ENCODE measurements at regions not wholly inside any gene's neighbourhood (a gene's known extent, or its start where the extent isn't known, plus 50 kb on each side); places are given as distances from the start of the nearest gene placed in this dataset.

GRCh38 chr14:71533390-71533789, 398.8 kb upstream of the RGS6 start:
- H3K4me1 ChIP-seq (ENCODE audit: control insufficient read depth, insufficient read depth, low read length): peaks cover 8% of the 10 kb centered on the region

More at GRCh38 chr14:71533390-71533789, 398.8 kb upstream of the RGS6 start:
- H3K14ac ChIP-seq (replicated peaks; ENCODE audit: low read depth, low read length): no peak overlapping the region
- TF ChIP-seq CEBPB (IDR thresholded peaks at IDR 0.05; ENCODE audit: low read depth, low read length) (no peak), BHLHE40 (IDR thresholded peaks at IDR 0.05; ENCODE audit: low read depth, low read length) (no peak), MAFK (IDR thresholded peaks at IDR 0.05; ENCODE audit: low read depth, low read length) (no peak)
- H3K9me3 ChIP-seq (ENCODE audit: control insufficient read depth, insufficient read depth, low read length): no peaks in the 10 kb centered on the region
- no peaks in the 10 kb centered on the region for H3K27me3 ChIP-seq (ENCODE audit: control insufficient read depth, insufficient read depth, low read length)
- H2AK5ac ChIP-seq (ENCODE audit: low read depth, low read length): no peak overlapping the region
- BruUV-seq (replicated peaks): no TSS peak
- no peak; the same call in none of the 2 replicates for ATAC-seq (ENCODE audit: low read depth)
- no peak overlapping the region for H3K23ac ChIP-seq (ENCODE audit: low read depth, low read length)
- H2BK120ac ChIP-seq (ENCODE audit: low read depth, low read length): no peak overlapping the region
- 80% methylated on average over 1 of the region's 3 CpGs; no CpG with 5 or more reads in 1 of the 2 experiments for WGBS, 2 experiments (ENCODE audit: extremely low coverage in 2 of 2, insufficient read length in 1 of 2)
- POLR2A ChIA-PET (ENCODE audit: unreplicated experiment): no interaction called here
- no peaks in the 10 kb centered on the region; the same call in 1 of the 2 replicates for H3K36me3 ChIP-seq (ENCODE audit: control insufficient read depth, insufficient read depth, low read length)
- H4K5ac ChIP-seq (ENCODE audit: low read depth, low read length): no peak overlapping the region
- peaks cover 5% of the 10 kb centered on the region; the same call in 1 of the 2 replicates for H3K9me1 ChIP-seq (ENCODE audit: insufficient read depth, low read length)
- no peak overlapping the region for H2AK9ac ChIP-seq (replicated peaks; ENCODE audit: low read depth, low read length, poor library complexity)
- H2BK15ac ChIP-seq (ENCODE audit: low read depth, low read length): no peak overlapping the region
- H3K9ac ChIP-seq (ENCODE audit: low read depth, low read length): no peak overlapping the region
- CTCF ChIA-PET: no interaction called here
- peak; percentile 50 for DNase-seq
- H3K18ac ChIP-seq (ENCODE audit: low read depth, low read length): no peak overlapping the region
- no peak overlapping the region for H4K91ac ChIP-seq (ENCODE audit: insufficient read depth, low read depth, low read length)
- in situ Hi-C loops (cut with MboI; ENCODE audit: low sequenced_read_pairs) (no loop called here), dilution Hi-C loops (cut with HindIII; ENCODE audit: low sequenced_read_pairs, unreplicated experiment) (no loop called here), intact Hi-C loops (cut with micrococcal nuclease) (no loop called here)
- H2BK20ac ChIP-seq (ENCODE audit: low read depth, low read length): no peak overlapping the region; the same call in 1 of the 2 replicates
- H4K8ac ChIP-seq (ENCODE audit: low read depth in 2 of 2, low read length in 2 of 2): no peak overlapping the region
- no peak overlapping the region for H2BK5ac ChIP-seq (ENCODE audit: low read depth, low read length, poor library complexity, severe bottlenecking)
- no peak overlapping the region for H2AFZ ChIP-seq (replicated peaks; ENCODE audit: low read length, poor library complexity)
- no peak overlapping the region for H3K27ac ChIP-seq (ENCODE audit: insufficient read depth, low read length)
- peaks cover 11% of the 10 kb centered on the region; the same call in 1 of the 2 replicates for H4K20me1 ChIP-seq (ENCODE audit: insufficient read depth, low read length)
- H3K4me2 ChIP-seq (ENCODE audit: low read depth, low read length): no peak overlapping the region
- H3K4ac ChIP-seq (ENCODE audit: low read depth, low read length): no peak overlapping the region
- no peak overlapping the region for H3K4me3 ChIP-seq (ENCODE audit: insufficient read depth, low read depth, low read length)
- H3K56ac ChIP-seq (ENCODE audit: extremely low read depth, insufficient read depth, low read length): no peak overlapping the region
- peaks cover 15 to 23% of the 10 kb centered on the region in 2 experiments for H3K79me1 ChIP-seq (ENCODE audit: low read depth in 1 of 2, low read length in 2 of 2)
